RWPE2 (cell line): ENCODE measurements at regions not wholly inside any gene's neighbourhood (a gene's known extent, or its start where the extent isn't known, plus 50 kb on each side); places are given as distances from the start of the nearest gene placed in this dataset.

ENCODE experiments used
- ATAC-seq: fragments of 200-7000 bp; cut with Tn5 transposase; 3 replicates; pipeline ENCODE4 v1.9.1; 2021; ENCODE audit warnings: low read depth
- DNase-seq: peaks from one replicate; pipeline ENCODE4 v3.0.0-alpha.2; 2020; ENCODE audit warnings: low spot score
- H3K27ac ChIP-seq: fragments of 450-650 bp; 2 replicates; pipeline ENCODE4 v1.5.1; 2017; ENCODE audit warnings: mild to moderate bottlenecking; ENCODE audit not compliant: poor library complexity, severe bottlenecking
- H3K27me3 ChIP-seq: fragments of 250-450 bp; sonication (Bioruptor Pico); 2 replicates; pipeline ENCODE4 v1.5.1; 2021; ENCODE audit warnings: mild to moderate bottlenecking, moderate library complexity; ENCODE audit not compliant: insufficient read depth, poor library complexity, severe bottlenecking
- H3K36me3 ChIP-seq: fragments of 250-450 bp; sonication (Bioruptor Pico); 2 replicates; pipeline ENCODE4 v1.5.1; 2020; ENCODE audit warnings: low read depth, mild to moderate bottlenecking, moderate library complexity
- H3K4me1 ChIP-seq: fragments of 250-450 bp; sonication (Bioruptor Pico); 2 replicates; pipeline ENCODE4 v1.5.1; 2021; ENCODE audit warnings: mild to moderate bottlenecking, moderate library complexity; ENCODE audit not compliant: insufficient read depth, poor library complexity, severe bottlenecking
- H3K4me3 ChIP-seq: fragments of 250-450 bp; sonication (Bioruptor Pico); 2 replicates; pipeline ENCODE4 v1.5.1; 2021; ENCODE audit warnings: mild to moderate bottlenecking, moderate library complexity; ENCODE audit not compliant: severe bottlenecking
- H3K9me3 ChIP-seq: fragments of 250-450 bp; sonication (Bioruptor Pico); 2 replicates; pipeline ENCODE4 v1.5.1; 2021; ENCODE audit warnings: mild to moderate bottlenecking, moderate library complexity; ENCODE audit not compliant: severe bottlenecking
- TF ChIP-seq, protein P1 (sequence below): fragments of 450-650 bp; IDR thresholded peaks from one replicate; pipeline ENCODE4 v1.5.1; 2017; ENCODE audit warnings: mild to moderate bottlenecking, moderate library complexity; ENCODE audit not compliant: poor library complexity, severe bottlenecking

DNA sequence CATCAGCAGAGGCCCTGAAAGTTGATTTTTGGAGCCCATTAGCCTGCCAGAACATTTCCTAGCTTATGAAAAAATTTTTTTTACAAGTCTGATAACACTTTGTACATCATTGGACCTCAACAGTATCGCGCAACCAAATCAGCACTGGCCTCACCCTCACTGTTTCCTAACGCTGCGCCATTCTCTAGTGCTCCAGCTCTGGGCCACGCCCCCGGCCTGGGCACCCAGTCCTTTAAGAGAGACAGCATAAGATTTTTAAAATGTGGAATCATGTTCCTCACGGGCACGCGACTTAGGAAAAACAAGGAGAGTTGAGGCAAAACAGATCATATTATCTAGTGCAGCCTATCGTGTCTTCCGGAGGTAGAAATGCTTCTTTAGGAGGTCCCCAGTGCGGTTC is 114.5 kb downstream of the BOD1 start:
- TF ChIP-seq, protein P1, sequence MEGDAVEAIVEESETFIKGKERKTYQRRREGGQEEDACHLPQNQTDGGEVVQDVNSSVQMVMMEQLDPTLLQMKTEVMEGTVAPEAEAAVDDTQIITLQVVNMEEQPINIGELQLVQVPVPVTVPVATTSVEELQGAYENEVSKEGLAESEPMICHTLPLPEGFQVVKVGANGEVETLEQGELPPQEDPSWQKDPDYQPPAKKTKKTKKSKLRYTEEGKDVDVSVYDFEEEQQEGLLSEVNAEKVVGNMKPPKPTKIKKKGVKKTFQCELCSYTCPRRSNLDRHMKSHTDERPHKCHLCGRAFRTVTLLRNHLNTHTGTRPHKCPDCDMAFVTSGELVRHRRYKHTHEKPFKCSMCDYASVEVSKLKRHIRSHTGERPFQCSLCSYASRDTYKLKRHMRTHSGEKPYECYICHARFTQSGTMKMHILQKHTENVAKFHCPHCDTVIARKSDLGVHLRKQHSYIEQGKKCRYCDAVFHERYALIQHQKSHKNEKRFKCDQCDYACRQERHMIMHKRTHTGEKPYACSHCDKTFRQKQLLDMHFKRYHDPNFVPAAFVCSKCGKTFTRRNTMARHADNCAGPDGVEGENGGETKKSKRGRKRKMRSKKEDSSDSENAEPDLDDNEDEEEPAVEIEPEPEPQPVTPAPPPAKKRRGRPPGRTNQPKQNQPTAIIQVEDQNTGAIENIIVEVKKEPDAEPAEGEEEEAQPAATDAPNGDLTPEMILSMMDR, result no peak
- Histone ChIP-seq H3K4me3 (no peak overlapping the region), H3K27ac (no peak overlapping the region), H3K27me3 (no peaks in the 10 kb centered on the region), H3K4me1 (peaks cover 4% of the 10 kb centered on the region), H3K9me3 (no peaks in the 10 kb centered on the region), H3K36me3 (no peaks in the 10 kb centered on the region)
- ATAC-seq, result no peak
- DNase-seq, result no peak

DNA sequence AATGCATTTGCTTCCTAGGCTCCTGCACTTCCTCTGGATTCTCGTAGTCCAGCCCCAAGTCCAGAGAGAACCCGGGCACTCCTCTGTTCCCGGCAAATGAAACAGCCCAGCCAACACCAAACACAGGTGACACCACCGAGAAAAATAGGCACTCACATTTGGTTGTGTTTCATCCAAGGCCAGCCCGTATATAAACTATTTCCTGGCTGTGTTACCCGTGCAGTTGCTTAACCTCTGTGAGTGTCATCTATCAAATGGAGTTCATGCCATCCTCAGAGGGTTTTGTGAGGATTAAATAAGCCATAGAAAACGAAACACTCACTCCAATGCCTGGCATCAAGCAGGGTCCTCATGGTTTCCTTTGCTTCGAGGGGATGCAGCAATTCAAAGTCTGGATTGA is 115.2 kb downstream of the BOD1 start:
- ATAC-seq (no peak), DNase-seq (no peak)
- Histone ChIP-seq H3K27me3 (no peaks in the 10 kb centered on the region), H3K36me3 (no peaks in the 10 kb centered on the region), H3K4me1 (peaks cover 4% of the 10 kb centered on the region), H3K27ac (no peak overlapping the region), H3K4me3 (no peak overlapping the region), H3K9me3 (no peaks in the 10 kb centered on the region)
- TF ChIP-seq, protein P1, result no peak

DNA sequence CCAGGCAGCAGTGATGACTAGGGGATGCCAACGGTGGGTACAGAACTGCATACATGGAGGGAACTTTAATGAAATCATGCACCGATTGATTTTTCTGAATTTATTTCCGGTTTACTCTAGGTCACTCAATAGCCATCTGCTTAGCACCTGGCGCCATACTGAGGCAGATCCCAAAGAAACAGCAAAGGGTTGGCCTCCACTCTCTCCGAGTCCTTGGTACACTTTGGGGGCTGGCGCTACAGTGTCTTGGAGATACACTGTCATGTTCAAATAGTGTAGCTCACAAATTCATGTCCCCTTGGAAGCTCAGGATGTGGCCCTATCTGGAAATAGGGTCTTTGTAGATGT is 116.3 kb downstream of the BOD1 start:
- DNase-seq (no peak), ATAC-seq (no peak)
- no peak overlapping the region for H3K4me3 ChIP-seq
- no peaks in the 10 kb centered on the region for H3K27me3 ChIP-seq
- H3K36me3 ChIP-seq, result no peaks in the 10 kb centered on the region
- no peak overlapping the region for H3K27ac ChIP-seq
- no peaks in the 10 kb centered on the region for H3K9me3 ChIP-seq
- H3K4me1 ChIP-seq, result peaks cover 4% of the 10 kb centered on the region
- TF ChIP-seq, protein P1, result no peak

DNA sequence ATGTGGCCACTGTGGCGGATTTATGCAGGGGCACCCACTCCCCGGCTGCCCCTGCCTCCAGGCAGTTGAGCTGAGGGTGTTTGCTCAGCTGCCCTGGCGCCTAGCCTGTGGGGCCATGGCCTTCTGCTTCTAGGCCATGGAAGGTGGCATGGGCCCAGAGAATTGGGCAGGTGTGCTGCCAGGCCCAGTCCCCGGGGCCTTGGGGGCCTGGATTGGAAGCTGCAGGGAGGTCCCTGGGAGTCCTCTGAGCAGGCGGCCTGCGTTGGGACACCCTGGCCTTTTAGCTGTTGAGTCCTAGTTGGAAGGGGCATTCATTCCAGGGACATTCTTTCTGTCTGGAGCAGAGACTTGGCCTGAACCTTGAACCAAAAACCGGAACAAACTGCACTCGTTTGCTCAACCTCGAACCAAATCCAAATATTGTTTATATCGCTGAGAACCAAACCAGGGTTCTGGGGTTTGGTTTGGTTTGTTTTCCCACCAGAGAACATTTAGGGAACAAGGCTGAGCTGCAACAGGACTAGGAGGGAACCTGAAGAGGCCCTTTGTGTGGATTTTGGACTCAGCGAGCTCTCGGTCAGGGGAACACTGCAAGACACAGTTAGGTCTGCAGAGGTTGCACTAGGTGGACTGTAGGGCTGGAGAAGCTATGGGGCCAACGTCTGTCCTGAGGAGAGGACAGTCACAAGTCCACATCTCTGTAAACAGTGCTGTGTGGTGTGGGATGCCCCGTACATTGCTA is 116.8 kb downstream of the BOD1 start:
- ATAC-seq (no peak), DNase-seq (no peak)
- no peaks in the 10 kb centered on the region for H3K27me3 ChIP-seq
- no peak overlapping the region for H3K4me3 ChIP-seq
- no peak overlapping the region for H3K27ac ChIP-seq
- H3K9me3 ChIP-seq, result no peaks in the 10 kb centered on the region
- TF ChIP-seq, protein P1, result no peak
- H3K4me1 ChIP-seq, result peaks cover 4% of the 10 kb centered on the region
- H3K36me3 ChIP-seq, result no peaks in the 10 kb centered on the region

DNA sequence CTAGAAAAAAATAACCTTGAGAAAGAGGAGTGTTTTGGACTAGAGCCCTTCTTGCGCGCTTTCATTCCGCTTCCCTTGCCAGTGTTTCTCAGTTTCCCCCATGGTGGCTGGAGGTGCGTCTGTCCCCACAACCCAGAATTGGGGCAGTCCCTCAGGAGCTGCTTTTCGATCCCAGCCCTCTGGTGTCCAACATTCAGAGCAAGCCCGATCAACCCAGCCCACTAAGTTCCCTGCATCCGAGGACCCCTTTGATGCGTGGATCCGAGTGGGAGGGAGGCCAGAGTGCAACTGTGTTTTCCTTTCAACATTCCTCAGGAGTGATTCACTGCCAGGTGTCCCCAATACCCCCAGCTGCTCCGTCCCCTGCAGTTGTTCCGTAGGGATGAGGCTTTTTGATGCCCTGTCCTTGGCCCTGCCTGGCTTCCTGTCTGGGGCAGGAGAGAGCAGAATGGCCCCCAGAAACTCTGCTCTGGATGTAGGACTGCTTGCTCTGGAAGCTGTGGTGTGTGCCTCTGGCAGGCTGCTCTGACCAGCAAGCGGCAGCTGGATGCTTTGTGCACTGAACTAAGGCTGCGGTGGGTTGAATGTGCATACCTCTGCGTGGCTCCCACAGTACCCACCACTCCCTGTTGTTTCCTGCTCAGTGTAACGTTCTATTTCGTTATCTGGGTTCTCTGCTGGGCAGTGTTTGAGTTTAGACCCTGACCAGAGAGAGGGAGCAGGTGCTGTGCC is 117.5 kb downstream of the BOD1 start:
- Histone ChIP-seq H3K4me1 (peaks cover 4% of the 10 kb centered on the region), H3K27me3 (no peaks in the 10 kb centered on the region), H3K9me3 (no peaks in the 10 kb centered on the region), H3K36me3 (no peaks in the 10 kb centered on the region), H3K4me3 (no peak overlapping the region), H3K27ac (no peak overlapping the region)
- TF ChIP-seq, protein P1, result no peak
- no peak for ATAC-seq
- no peak for DNase-seq
